NB4 (cell line): ENCODE measurements at regions not wholly inside any gene's neighbourhood (a gene's known extent, or its start where the extent isn't known, plus 50 kb on each side); places are given as distances from the start of the nearest gene placed in this dataset.

Experiments used
- CTCF ChIP-seq: IDR thresholded peaks from one replicate; pipeline ENCODE4 v1.5.1; 2012; ENCODE audit warnings: low read depth, low read length
- POLR2A ChIP-seq: IDR thresholded peaks from 2 replicates; pipeline ENCODE4 v1.6.1; 2011; ENCODE audit warnings: mild to moderate bottlenecking; ENCODE audit not compliant: insufficient read length; ENCODE audit errors: extremely low read depth
- TF ChIP-seq, protein P1 (sequence below): IDR thresholded peaks from 2 replicates; pipeline ENCODE4 v1.6.1; 2011; ENCODE audit warnings: low read depth, low read length

GRCh38 chr2:129609224-129609623, 370.2 kb upstream of the RAB6C start:
- TF ChIP-seq CTCF (no peak), POLR2A (no peak)
- TF ChIP-seq, protein P1, sequence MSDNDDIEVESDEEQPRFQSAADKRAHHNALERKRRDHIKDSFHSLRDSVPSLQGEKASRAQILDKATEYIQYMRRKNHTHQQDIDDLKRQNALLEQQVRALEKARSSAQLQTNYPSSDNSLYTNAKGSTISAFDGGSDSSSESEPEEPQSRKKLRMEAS = no peak
